NCI-H526 treated with DMSO at 0.1 percent for 48 hours (cell line): ENCODE measurements at regions not wholly inside any gene's neighbourhood (a gene's known extent, or its start where the extent isn't known, plus 50 kb on each side); places are given as distances from the start of the nearest gene placed in this dataset.

Source experiments
- DNase-seq: peaks from one replicate; lab custom pipeline; 2025; lab: John Stamatoyannopoulos, UW

DNA sequence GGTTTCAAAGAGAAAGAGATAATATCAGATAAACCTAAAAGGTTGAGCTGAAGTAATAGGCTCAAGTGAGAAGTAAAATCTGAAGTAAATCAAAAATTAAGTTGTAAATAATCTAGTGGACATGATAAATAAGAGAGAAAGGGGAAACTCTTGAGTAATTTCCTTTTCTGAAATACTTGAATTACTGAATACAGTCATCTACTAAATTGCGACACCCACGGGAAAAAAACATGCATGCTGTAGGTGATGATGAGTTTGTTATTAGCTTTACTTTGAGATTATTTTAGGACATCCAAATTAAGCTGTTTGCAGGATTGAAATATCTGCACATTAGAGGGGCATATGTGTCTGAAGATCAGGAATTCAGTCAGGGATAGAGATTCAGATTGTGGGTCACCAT lies 50.0 kb upstream of the CARD18 start:
- no peak for DNase-seq
